ACC112 (cell line): ENCODE measurements at regions not wholly inside any gene's neighbourhood (a gene's known extent, or its start where the extent isn't known, plus 50 kb on each side); places are given as distances from the start of the nearest gene placed in this dataset.

Experiments used
- H2AFZ ChIP-seq: fragments of 200-600 bp; sonication (generic); one replicate; pipeline ENCODE4 v1.6.0; 2017; ENCODE audit warnings: antibody characterized with exemption, low read length; ENCODE audit not compliant: unreplicated experiment
- H3K27ac ChIP-seq: fragments of 200-600 bp; sonication (generic); 2 replicates; pipeline ENCODE4 v1.5.1; 2014; ENCODE audit warnings: low read depth, mild to moderate bottlenecking, antibody characterized with exemption, low read length, moderate library complexity
- H3K27me3 ChIP-seq: fragments of 200-600 bp; sonication (generic); 2 replicates; pipeline ENCODE4 v1.6.1; 2014; ENCODE audit warnings: mild to moderate bottlenecking, antibody characterized with exemption, low read length, moderate library complexity, mixed read lengths; ENCODE audit not compliant: insufficient read depth
- H3K36me3 ChIP-seq: fragments of 200-600 bp; sonication (generic); 2 replicates; pipeline ENCODE4 v1.6.1; 2016; ENCODE audit warnings: mild to moderate bottlenecking, antibody characterized with exemption, low read length, moderate library complexity, mixed read lengths; ENCODE audit not compliant: insufficient read depth
- H3K4me1 ChIP-seq: fragments of 200-600 bp; sonication (generic); one replicate; pipeline ENCODE4 v1.6.1; 2016; ENCODE audit warnings: low read length, mixed read lengths; ENCODE audit not compliant: insufficient read depth, unreplicated experiment, control insufficient read depth
- H3K4me3 ChIP-seq: fragments of 200-600 bp; sonication (generic); 2 replicates; pipeline ENCODE4 v1.5.1; 2014; ENCODE audit warnings: mild to moderate bottlenecking, low read depth, low read length
- H3K79me2 ChIP-seq: fragments of 200-600 bp; sonication (generic); one replicate; pipeline ENCODE4 v1.6.0; 2016; ENCODE audit warnings: low read length; ENCODE audit not compliant: control insufficient read depth, unreplicated experiment, insufficient read depth

DNA sequence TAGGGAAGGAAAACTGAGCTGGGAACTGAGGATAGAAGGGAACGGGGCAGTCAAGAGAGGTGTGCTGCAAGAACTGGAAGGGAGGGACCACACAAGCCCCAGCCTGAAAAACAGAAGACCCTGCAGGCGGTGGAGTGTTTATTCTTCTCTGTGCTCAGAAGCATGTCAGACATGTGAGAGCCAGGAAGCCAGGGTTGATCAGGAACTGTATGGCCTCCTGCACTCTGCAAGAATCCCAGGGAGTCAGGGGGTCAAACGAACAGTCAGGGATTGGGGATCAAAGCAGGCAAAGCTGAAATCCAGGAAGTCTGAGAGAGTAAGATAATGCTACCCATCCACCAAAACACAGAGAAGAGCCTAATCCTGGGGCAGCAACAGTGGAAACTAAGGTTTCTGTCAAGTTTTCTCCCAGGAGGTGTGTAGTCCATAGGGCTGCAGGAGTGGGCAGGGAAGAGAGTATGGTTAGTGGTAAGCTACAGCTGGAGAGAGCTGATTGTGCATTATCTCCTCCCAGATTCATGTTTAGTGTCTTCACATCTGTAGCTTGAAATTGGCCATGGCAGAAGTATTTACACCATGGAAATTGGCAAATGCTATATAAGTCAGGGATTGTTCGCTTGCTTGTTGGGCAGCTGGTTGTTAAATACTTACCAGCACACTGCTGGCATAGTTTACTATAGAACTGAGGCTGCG is 115.4 kb upstream of the SLC44A1 start:
- Histone ChIP-seq H2AFZ (no peak overlapping the region), H3K4me1 (peaks cover 32% of the 10 kb centered on the region), H3K27me3 (no peaks in the 10 kb centered on the region), H3K36me3 (no peaks in the 10 kb centered on the region), H3K27ac (no peak overlapping the region), H3K4me3 (no peak overlapping the region), H3K79me2 (no peaks in the 10 kb centered on the region)

DNA sequence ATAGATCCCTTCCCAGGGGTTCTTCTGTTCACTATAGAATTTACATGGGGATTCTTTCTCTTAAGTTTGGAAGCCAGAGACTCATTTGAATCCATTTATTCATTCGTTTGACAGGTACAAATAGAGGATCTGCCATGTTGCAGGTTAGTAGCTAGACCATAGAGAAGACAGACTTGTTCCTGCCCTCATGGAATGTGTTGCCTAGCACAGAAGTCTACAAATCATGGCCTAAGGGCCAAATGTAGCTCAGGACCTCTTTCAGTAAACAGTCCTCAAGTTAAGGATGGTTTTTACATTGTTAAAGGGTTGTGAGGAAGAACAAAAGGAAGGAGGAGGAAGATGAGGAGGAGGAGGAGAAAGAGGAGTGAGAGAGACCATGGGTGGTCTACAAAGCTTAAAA is 114.7 kb upstream of the SLC44A1 start:
- no peaks in the 10 kb centered on the region for H3K79me2 ChIP-seq
- no peak overlapping the region for H2AFZ ChIP-seq
- no peak overlapping the region for H3K27ac ChIP-seq
- no peak overlapping the region for H3K4me3 ChIP-seq
- no peaks in the 10 kb centered on the region for H3K27me3 ChIP-seq
- H3K36me3 ChIP-seq: no peaks in the 10 kb centered on the region
- peaks cover 32% of the 10 kb centered on the region for H3K4me1 ChIP-seq

DNA sequence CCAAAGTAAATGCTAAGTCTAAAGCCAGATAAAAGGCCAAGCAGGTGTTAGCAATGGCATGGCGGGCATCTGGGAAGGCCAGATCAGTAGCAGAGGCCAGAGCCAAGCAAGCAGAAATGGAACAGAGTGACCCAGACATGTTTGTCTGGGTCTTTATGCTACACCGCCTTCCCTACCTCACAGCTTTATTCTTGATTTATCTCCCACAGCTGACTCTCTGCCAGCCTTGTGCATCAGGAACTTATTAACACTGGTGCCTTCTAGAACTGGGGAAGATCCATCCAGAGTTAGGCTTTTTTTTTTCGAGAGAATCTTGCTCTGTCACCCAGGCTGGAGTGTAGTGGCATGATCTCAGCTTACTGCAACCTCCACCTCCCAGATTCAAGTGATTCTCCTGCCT is 112.5 kb upstream of the SLC44A1 start:
- Histone ChIP-seq H3K4me1 (peaks cover 26% of the 10 kb centered on the region), H3K79me2 (no peaks in the 10 kb centered on the region), H3K4me3 (no peak overlapping the region), H3K27me3 (no peaks in the 10 kb centered on the region), H3K27ac (no peak overlapping the region), H3K36me3 (no peaks in the 10 kb centered on the region), H2AFZ (no peak overlapping the region)

DNA sequence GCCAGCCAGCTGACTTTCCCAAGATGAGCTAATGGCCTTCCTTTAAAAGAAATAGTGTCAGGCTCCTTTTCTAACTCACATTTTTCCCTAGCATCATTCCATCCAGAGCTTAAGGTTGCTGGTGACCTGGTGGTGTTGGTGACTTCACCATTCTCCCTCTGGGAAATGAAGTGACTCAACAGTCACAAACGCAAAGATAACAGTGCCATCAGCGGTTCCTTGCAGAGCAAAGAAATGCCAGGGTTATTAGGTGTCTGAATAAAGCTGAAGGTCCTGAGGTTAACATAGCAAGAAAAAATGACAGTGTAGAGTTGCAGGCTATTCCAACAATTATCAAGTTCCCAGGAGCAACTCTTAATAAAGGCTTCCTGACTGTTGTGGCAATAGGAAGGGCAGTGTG is 111.8 kb upstream of the SLC44A1 start:
- Histone ChIP-seq H3K27me3 (no peaks in the 10 kb centered on the region), H3K79me2 (no peaks in the 10 kb centered on the region), H3K4me1 (peaks cover 22% of the 10 kb centered on the region), H2AFZ (no peak overlapping the region), H3K4me3 (no peak overlapping the region), H3K27ac (no peak overlapping the region; the same call in 1 of the 2 replicates), H3K36me3 (no peaks in the 10 kb centered on the region)

DNA sequence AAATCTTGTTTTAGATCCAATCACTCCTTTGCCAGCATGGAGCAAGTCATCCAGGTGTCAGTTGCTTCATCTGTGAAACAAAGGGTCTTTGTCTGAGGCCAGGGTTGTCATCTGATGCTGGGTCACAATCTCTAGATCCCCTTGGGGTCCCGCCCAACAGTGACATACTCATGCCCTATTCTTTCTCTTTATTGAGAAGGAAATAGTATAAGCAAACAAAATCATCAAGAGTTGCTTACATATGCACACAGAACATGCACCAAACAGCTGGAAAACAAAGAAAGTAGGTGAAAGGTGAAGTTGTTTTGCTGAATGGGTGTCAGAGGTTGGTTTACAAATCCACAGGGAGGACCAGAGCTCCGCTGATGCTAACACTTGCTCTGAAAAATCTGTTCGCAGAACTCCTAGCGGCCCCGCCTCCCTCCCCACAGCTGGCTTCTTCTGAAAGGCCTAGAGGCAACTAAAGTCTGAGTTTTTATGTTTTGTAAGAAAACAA is 106.1 kb upstream of the SLC44A1 start:
- no peaks in the 10 kb centered on the region for H3K27me3 ChIP-seq
- no peak overlapping the region for H3K27ac ChIP-seq
- no peak overlapping the region for H3K4me3 ChIP-seq
- no peaks in the 10 kb centered on the region for H3K79me2 ChIP-seq
- no peak overlapping the region for H2AFZ ChIP-seq
- H3K4me1 ChIP-seq: peaks cover 1% of the 10 kb centered on the region
- H3K36me3 ChIP-seq: no peaks in the 10 kb centered on the region

DNA sequence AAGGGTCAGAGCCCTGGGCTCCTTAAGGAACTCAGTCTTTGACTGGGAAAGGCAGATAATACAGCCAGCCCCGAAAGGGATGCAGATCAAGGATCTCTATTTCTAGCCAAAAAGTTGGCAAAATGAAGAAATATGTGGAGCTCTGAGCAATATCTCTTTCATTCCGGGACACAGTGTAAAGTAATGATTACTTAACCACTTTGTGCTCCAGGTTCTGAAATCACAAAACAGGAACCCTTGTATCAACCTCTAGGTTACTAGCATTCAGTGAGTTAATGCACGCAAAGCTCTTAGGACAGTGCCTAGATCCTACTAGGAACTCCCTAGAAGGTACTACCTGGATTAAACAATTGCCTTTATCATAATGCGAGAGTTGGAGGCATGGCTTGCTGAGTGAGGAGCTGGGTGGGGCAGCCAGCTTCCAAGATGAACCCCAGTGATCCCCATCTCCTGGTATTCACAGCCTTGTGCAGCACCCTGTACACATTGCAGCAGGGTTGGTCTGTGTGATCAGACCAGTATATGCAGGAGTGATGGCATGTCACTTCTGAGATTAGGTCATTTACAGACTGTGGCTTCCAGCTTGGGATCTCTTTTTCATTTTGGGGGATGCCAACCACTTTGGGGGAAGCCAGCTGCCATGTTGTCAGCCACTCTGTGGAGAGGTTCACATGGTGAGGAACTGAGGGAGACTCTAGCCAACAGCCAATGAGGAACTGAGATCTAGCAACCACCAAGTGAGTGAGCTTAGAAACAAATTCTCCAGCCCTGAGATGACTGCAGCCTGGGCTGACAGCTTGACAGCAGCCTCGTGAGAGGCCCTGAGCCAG is 103.1 kb upstream of the SLC44A1 start:
- no peak overlapping the region for H3K4me3 ChIP-seq
- H3K27ac ChIP-seq: no peak overlapping the region
- H3K79me2 ChIP-seq: no peaks in the 10 kb centered on the region
- H2AFZ ChIP-seq: no peak overlapping the region
- H3K4me1 ChIP-seq: no peaks in the 10 kb centered on the region
- no peaks in the 10 kb centered on the region for H3K36me3 ChIP-seq
- H3K27me3 ChIP-seq: no peaks in the 10 kb centered on the region

DNA sequence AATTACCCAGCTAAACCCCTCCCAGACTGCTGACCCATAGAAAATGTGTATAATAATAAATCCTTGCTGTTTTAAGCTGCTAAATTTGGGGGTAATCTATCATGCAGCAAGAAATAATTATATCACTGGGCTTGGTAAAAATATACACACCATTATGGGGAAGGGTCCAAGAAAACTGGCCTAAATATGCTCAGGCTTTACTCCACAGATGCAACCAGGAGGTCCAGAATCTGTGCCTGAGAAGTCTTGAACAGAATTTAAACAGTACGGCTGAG is 102.5 kb upstream of the SLC44A1 start:
- Histone ChIP-seq H3K4me3 (no peak overlapping the region), H3K4me1 (no peaks in the 10 kb centered on the region), H3K36me3 (no peaks in the 10 kb centered on the region), H2AFZ (no peak overlapping the region), H3K27ac (no peak overlapping the region), H3K27me3 (no peaks in the 10 kb centered on the region), H3K79me2 (no peaks in the 10 kb centered on the region)

DNA sequence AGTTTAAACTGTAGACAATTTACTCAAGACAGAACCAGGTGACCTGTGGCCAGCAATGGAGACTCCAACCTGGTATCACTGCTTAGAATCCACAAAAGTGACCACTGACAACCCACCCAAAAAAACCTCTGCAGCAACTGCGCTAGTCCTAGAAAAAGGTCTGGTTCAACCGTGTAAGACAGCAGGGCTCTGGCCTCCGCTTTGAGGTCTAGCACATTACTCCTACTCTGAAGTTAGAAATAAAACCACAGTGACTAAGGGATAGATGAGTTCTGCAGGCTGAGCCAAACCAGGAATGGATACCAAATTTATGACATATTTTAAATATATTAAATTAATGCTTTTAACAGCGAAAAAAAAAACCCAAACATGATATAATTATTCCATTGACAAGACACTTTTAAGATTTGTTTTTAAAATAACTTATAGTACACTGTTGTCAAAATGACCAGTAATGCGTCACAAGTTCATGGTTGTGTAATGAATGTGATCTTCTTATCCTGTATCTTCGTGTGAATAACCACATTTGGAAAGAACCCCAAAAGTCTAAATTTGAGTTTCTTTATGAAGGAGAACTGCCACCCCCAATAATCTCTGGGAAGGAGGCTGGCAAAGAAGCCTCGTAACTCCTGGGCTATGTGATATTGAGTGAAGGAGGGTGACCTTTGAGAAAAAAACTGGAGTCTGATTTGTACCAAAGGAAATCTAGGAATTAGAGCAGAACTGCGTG is 101.9 kb upstream of the SLC44A1 start:
- H3K27me3 ChIP-seq: no peaks in the 10 kb centered on the region
- H3K4me3 ChIP-seq: no peak overlapping the region
- H2AFZ ChIP-seq: no peak overlapping the region
- H3K79me2 ChIP-seq: no peaks in the 10 kb centered on the region
- no peaks in the 10 kb centered on the region for H3K36me3 ChIP-seq
- no peak overlapping the region for H3K27ac ChIP-seq
- H3K4me1 ChIP-seq: no peaks in the 10 kb centered on the region

DNA sequence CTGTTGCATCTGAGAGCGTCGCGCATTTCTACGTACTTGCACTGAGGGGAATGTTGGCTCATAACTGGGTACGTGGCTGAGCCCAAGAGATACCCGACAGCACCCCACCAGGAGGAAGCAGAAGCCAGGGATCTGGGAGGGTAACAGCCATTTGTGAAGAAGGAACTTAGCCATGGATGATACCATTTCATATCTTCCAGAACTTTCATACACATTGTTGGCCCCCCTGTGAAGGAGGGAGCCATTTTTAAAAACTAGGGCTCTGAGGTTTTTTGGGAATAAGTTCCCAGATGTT is 101.4 kb upstream of the SLC44A1 start:
- Histone ChIP-seq H3K27me3 (no peaks in the 10 kb centered on the region), H3K4me1 (no peaks in the 10 kb centered on the region), H3K4me3 (no peak overlapping the region), H3K36me3 (no peaks in the 10 kb centered on the region), H2AFZ (no peak overlapping the region), H3K79me2 (no peaks in the 10 kb centered on the region), H3K27ac (no peak overlapping the region)

DNA sequence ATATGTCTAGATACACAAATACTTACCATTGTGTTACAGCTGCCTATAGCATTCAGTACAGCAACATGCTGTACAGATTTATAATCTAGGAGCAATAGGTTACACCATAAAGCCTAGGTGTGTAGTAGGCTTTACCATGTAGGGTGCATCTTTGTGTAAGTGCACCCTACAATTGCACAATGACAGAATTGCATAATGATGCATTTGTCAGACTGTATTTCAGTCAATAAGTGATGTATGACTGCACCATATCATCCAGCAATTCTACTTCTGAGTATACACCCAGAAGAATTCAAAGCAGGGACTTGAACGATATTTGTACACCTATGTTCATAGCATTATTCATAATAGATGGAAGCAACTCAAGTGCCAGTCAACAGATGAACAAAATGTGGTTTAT is 100.4 kb upstream of the SLC44A1 start:
- H3K4me1 ChIP-seq: no peaks in the 10 kb centered on the region
- no peaks in the 10 kb centered on the region for H3K79me2 ChIP-seq
- no peak overlapping the region for H2AFZ ChIP-seq
- no peaks in the 10 kb centered on the region for H3K36me3 ChIP-seq
- no peak overlapping the region for H3K27ac ChIP-seq
- H3K4me3 ChIP-seq: no peak overlapping the region
- no peaks in the 10 kb centered on the region for H3K27me3 ChIP-seq

DNA sequence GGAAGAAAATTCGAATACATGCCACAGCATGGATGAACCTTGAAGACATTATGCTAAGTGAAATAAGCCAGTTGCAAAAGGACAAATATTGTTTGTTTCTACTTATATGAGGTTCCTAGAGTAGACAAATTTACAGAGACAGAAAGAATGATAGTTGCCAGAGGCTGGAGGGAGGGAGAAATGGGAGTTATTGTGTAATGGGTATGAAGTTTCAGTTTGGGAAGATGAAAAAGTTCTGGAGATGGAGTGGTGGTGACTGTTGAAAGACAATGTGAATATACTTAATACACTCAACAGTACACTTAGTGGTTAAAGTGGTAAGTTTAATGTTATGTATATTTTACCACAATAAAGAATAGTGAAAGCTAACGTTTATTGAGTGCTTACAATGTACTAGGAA is 99.6 kb upstream of the SLC44A1 start:
- Histone ChIP-seq H3K36me3 (no peaks in the 10 kb centered on the region), H3K27ac (no peak overlapping the region), H3K4me3 (no peak overlapping the region), H3K4me1 (no peaks in the 10 kb centered on the region), H3K79me2 (no peaks in the 10 kb centered on the region), H2AFZ (no peak overlapping the region), H3K27me3 (no peaks in the 10 kb centered on the region)
